D341Med (cell line): ENCODE measurements at regions not wholly inside any gene's neighbourhood (a gene's known extent, or its start where the extent isn't known, plus 50 kb on each side); places are given as distances from the start of the nearest gene placed in this dataset.
A peak's percentile ranks its signal among the peaks of the same experiment; 100 is the strongest.

Experiments
- DNase-seq: peaks from one replicate; pipeline ENCODE4 v3.0.0; 2012; ENCODE audit warnings: low spot score

DNA sequence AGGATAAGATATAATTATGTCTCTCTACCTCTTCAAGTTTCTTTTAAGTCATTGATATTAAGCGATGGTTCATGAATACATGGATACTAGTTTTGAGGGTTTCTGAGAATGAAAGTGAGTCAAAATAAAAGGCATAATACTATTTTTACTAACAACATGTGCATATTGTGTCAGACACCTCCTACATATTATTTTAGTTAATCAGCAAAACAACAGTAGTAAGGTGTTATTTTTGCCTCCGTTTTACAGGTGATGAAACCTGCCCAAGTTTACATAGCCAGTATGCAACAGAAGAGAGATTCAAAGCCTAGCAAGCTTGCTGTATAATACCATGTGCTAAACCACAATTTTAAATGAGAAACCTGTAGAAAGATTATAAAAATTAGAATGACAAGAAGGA, 544.1 kb downstream of the EPHA5 start:
- no peak for DNase-seq

DNA sequence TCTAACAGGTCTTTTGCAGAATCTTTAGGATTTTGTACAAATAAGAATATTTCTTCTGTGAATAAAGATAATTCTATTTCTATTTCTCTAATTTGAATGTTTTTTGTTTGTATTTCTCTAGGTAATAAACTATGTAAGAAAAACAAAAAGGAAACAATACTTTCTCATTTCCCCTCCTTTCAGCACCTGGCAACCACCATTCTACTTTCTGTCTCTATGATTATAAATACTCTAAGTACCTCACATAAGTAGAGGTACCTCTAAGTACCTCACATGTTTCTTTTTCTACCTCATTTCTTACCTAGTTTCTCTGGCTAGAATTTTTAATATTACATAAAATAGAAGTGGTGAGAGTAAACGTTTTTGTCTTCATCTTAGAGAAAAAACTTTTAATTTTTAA, 550.0 kb downstream of the EPHA5 start:
- DNase-seq: no peak

DNA sequence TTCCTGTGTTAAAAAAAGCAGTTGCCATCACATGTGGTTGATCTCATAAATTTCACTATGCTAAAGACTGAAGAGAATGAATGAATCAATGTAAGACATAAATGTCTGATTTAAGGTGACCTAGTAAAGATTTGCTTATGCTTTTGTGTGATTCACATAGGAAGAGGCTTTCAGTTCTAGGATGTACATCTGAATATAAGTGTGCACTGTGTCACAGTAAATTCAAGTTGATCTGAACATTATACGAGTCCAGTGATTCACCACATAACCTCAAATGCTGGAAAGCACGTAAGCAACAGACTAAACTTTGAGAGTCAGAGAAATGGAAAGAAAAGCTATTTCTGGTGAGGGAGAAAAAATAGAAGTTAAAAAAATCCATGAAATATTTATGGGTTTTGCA, 567.9 kb downstream of the EPHA5 start:
- no peak for DNase-seq

DNA sequence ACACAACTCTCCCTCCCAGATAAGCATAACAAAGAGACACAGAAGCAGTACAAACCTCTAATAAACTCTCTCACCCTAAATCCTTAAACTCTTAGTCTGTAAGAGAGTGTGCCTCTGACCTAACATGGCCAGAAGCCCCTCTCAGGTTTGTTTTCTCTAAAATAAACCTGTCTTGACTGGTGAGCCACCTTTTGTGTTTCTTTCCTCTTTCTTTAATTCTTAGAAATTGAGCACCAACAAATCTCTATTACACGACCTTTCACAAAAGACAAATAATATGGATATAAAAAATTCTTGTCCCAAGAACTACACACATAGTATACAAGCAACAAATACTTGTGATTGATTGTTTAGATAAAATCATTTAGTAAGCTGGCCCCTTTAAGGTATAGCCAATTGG, 573.7 kb downstream of the EPHA5 start:
- no peak for DNase-seq

DNA sequence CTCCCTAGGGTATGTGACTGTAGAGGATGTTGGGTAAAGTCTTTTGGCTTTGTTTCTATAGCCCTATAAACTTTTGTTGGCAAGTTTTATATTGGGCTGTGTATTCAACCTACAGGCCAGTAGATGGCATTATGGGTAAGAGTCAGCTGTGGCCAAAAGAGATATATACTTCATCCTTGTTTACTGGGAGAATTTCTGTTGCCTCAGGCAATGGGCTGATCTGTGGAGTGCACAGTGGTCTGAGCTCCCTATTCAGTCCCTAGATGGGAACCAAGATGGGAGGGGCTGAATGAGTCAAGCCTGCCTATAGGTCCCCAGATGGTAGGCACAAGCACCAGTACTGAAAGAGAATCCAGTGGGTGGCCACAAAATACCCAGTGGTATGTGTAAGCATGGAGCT, 580.6 kb downstream of the EPHA5 start:
- DNase-seq: no peak

DNA sequence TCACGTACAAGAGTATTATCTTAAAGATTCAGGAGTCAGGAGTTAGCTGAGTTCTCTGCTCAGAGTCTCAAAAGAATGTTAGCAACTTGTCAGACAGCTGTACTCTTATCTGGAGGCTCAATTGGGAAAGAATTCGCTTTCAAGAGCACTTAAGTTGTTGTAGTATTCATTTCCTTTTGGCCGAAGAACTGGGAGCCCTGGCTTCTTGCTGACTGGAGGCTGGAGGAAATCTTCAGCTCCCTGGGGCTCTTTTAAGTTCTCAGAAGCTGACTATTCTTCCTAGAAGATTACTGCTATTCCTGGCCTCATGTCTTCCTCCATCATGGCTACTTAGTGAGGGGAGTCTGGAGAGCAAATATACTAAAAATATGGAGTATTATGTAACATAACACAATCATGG, 587.2 kb downstream of the EPHA5 start:
- DNase-seq: no peak

DNA sequence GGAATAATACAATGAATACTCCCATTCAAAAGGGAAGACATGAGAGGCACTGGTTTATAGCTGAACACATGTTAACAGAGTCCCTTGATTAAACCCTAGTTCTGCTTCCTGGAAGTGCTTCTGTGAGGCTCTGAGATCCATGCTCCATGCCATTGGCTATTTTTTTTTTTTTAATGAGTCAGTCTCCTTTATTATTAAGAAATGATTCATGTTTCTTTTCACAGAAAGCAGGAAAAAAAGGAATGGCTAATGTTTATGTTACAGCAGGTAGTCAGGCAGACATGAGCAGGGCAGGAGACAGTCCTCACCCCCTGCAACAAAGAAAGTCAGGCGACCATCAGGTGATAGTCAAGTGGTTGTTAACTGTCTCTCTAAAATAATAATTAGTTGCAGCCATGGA, 598.7 kb downstream of the EPHA5 start:
- DNase-seq: no peak

DNA sequence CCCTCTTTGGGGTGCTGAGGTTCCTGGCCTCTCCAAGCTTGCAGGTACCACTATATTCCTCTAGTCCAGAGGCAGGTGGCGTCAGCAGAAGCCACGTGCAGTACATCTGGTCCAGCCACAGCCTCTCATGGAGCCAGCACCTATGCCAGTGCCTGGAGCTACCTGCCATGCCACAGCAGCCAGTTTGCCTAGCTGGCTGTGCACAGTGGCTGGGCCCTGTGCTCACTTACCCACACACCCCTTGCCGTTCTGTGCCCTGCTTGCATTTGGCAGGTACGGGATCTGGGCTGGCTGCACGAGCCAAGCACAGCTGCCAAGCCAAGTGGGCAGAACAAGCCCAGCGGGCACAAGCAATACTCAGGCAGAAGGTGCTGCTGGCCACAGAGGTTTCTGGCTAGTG, 601.1 kb downstream of the EPHA5 start:
- DNase-seq: no peak

DNA sequence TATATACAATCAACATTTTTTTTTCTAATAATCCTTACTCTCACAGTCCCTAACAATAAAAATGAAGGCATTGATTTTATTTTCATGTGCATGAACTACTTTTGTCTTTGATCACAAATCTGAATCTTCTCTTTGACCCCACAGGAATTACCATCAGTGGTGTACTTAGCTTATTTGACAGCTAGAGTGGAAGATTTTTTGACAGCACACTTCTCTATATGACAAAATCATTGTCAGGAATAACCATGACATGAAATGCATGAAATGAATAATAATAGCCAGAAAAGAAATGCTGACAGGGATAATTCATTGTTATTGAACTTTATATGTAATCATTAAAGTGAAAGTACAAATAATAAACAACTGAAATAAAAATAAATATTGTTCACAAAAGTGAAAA, 604.2 kb downstream of the EPHA5 start:
- DNase-seq: no peak

DNA sequence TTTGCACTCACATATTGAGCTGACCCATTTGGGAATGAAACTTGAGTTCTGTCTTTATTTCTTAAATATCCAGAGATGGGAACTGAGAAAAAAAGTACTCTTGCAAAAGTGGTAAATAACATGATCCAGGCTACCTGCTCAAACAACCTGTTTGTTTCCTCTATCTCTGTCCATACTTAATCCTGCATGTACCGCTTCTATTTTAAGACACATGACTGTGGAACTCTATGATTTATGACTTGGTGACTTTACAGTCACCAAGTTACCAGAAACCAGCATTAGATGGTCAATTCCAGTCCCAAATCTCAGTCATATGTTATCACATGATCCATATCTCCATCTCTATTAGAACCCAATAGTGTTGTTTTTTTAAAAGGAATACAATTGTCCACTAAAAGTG, 606.7 kb downstream of the EPHA5 start:
- DNase-seq: no peak

DNA sequence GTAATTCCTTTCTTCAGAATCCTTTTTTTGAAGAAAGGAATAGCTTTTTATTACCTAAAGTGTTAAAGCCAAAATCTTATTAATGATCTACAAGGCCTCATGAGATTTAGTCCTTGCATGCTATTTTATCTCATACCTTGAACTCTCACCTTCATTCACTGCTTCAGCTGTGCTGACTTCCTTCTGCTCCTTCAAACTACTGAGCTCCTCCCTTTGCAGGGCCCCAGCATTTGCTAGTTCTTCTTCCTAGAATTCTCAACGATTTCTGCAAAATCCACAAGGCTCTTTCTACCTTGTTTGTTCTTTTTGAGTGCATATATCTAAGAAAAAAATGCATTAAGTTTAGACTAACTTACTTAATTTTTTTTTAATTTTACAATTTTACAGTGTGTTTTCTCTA, 619.5 kb downstream of the EPHA5 start:
- no peak for DNase-seq

DNA sequence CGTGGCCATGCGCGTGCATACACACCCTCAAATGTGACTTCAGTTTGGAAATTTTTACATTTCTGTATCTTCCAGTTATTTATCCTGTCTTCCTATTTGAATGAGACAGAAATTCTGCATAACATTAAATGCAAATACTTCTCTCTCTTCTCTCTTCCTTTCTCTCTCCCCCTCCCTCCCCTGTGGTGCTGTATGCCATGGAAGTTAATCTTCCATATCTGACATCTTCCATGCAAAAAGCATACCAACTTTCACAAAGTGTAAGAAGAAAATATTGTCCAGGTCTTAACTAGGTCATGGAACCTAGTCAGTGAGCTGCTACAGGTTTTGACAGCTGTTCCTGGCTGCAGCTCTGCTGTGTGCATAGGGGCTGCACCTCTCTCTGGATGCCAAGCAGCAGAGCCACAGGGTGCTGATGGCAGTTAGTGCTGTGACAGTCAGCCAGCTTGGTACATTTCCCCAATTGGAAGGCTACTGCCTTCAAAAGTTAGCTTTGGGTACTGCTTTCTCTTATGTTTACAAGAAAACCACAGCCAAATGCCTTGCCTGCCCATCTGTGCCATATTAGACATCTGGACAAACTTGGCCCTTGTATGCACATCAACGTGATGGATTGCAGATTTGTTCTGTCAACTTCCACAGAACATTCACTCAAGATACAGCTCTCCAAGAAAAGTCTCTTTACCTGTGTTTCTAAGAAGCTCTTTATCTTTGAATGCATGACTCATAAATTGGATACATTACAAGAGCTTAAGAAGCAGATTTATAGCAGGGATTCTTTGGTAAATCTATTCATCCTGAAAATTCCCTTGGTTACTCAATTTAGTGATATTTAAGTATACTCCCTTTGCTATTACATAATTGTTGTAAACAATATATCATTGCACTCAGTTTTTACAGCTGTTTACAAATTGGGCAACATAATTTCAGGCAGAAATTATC, 623.8 kb downstream of the EPHA5 start:
- DNase-seq: peak; percentile 27

DNA sequence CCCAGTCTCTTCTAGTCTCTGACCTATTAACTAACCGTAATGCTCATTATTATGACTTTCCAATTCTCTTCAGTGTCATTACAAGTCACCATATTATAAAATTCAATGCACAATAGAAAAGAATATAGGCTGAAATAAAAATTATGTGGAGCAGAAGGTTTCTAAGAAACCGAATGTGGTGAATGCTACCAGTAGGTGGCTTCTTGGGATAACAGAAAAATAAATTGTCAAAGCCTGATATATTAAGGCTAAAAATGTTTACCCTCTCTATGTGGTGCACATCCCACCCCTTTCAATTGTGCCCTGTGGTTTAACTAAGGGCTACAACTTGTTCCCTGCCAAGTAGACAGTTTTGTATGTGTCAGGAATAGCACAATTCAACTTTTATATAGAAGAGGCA, 624.6 kb upstream of the TECRL start:
- DNase-seq: no peak

DNA sequence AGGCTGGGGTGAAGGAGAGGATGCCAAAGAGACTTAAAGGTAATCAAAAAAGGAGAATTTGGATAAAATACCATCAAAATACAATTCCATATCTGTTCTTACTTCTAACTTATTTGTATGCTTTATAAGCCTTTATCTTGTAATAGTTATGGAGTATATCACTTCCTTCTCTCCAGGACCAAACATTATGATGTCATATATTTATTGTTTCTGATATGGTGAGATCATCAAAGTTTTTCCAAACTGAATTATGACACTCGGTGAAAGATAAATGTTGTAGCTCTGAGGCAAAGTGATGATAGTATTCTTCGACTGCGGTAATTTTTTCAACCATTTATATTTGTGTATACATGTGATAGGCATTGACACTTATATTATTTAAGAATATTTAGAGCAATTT, 619.3 kb upstream of the TECRL start:
- DNase-seq: no peak

DNA sequence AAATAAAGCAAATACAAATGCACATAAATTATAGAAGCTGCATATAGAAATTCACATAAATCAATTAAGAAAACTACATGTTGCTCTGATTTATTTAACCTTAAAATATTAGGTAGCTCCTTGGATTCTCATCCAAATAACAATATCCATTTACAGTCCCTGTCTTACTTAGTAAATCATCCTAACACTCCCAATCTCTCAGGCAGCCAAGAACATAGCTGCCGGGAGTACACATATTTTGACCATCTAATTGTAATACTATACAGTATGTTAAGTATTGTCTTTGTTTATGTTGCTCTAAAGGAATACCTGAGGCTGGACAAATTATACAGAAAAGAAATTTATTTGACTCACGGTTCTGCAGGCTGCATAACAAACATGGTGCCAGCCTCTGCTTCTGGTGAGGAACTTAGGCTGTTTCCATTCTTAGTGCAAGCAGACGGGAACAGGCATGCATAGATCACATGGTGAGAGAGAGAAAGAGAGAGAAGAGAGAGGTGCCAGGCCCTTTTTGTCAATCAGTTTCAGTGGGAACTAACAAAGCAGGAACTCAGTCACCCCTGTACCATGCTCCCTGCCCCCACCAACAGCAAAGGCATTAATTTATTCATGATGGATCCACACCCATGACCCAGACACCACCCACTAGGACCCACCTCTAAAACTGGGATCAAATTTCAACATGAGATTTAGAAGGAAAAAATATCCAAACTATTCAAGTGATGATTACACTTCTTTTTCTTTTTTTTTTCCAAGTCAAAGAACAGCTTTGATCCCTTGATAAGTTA, 614.8 kb upstream of the TECRL start:
- DNase-seq: no peak

DNA sequence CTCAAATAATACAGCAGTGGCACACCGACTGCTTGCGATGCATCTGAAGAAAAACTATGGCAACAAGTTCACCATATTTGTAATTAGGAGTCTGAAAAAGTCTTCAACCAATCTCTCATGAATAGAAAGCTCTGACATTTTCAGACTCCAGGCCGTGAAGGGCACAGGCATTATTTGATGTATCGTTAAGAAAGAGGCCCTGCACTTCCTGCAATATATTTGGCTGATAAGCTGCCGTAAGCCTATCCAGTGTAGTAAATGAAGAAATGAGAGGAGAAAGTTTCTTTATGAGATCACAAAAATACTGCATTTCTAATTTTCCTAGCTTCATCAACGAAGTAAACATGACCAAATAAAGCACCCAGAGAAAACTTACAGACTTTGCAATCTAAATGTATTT, 613.8 kb upstream of the TECRL start:
- no peak for DNase-seq

DNA sequence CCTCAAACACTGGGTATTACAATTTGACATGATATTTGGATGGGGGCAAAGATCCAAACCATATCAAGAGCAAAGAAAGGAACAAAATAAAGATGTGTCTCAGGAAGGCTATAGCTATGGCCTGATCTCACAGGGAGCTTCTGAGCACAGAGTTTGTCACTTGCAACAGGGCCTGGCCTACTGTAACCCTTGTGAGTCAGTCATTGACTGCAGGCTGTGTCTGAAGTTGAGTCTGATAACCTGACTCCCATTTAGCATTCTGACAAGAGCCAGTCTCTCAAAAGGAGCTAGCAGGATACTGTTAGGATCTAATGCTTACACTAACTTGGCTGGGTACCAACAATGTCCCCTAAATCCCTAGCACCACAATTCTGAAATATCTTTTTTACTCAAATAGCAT, 612.5 kb upstream of the TECRL start:
- DNase-seq: no peak

DNA sequence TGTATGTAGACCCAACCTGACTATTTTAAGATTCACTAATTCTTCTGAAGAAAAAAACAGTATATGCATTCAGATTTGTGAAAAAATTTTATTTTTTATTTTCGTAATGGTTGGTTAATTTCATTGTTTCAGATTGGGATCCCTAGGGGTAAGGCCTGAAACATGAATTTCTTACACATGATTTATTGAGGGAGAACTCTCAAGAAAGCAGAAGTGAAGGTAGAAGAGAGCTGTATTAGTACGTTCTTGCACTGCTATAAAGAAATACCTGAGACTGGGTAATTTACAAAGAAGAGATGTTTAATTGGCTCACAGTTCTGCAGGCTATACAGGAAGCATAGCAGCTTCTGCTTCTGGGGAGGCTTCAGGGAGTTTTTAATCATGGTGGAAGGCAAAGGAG, 611.9 kb upstream of the TECRL start:
- no peak for DNase-seq

DNA sequence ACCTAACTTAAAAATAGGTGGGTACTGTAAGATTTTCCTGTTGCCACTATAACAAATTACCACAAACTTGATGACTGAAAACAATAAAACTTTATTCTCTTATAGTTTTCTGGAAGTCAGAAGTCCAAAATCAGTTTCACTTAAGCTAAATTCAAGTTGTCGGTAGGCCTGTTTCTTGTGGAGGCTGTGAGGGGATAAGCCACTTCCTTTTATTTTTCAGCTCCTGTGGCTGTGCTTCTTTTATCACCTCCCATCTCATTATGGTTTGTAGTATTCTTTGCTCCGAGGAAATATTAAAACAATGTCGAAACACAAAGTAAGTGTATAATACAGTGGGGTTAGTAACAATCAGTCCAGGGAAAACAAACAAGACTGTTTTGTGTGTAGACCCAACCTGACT, 610.5 kb upstream of the TECRL start:
- no peak for DNase-seq

DNA sequence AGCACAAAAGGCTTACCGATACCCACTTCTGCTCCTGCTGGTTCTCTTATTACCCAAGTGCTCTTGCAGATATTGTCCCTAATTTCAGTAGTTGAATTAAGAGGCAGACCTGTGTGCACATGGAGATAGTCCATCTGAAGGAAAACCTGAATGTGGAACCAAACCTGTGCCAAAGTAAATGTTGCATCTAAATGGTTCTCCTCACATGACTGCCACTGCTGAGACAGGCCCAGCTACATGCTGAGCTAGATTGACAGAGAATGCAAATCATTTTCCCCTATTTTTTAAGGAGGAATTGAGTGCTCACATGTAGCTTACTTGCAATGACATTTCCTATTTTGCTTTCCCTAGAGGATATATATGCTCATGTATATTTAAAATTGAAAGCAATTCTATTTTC, 609.1 kb upstream of the TECRL start:
- DNase-seq: no peak

DNA sequence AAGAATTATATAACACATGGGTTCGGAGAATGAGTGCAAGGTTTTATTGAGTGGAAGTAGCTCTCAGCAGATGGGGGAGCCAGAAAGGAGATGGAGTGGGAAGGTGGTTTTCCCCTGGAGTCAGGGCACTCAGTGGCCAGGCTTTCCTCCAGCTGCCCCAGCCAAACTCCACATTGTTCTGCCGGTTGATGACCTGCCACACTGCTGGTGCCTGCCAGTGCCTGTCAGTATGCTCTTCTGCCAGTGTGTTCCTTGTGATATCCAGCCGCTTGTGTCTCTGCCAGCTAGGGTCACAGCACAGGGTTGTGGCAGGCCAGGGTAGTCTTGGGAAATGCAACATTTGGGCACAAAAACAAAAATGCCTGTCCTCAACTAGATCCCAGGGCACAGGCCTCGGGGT, 604.8 kb upstream of the TECRL start:
- DNase-seq: no peak

DNA sequence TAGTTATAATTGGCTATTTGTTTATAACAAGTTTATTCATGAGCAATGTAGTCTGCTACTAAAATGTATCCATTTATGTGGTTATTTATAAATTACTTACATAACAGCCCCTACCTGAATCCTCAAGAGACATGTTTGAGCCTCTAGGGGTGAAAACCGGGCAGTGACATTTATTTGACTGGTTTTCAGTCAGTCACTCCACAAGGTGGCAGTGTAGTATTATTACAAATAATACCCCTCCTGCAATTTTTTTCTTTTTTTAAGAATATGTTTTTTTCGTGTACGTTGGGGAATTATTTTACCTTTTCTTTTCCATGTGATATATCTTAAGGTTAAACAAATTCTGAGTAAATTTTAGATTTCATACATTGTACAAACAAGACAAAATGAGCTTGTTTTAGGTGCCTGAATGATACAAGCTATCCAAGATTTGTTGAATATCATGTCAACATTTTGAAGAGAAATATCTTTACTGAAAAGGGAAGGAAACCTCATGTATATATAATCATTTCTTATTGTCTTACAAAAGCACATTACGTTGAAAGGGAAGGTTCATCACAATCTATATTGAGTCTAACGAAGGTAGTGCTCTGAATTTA, 598.7 kb upstream of the TECRL start:
- DNase-seq: peak; percentile 63

DNA sequence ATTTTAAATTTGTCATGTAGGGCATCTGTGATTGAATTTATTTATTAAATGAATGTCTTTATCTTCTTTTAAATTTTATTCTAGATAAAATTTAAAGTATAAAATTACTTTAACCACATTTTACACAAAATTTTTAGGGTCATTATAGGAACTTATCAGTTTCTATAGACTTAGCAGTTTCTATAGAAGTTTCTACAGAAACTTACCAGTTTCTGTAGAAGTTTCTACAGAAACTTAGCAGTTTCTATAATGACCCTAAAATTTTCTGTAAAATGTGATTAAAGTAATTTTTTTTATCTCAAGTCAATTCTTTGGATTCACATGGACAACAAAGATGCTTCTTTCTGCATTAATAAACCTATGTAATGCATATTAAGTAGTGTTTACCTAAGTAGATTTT, 565.9 kb upstream of the TECRL start:
- no peak for DNase-seq
